GM21723 (cell line): ENCODE measurements at regions not wholly inside any gene's neighbourhood (a gene's known extent, or its start where the extent isn't known, plus 50 kb on each side); places are given as distances from the start of the nearest gene placed in this dataset.
"Not testable (repeated sequence)": the region's sequence is repeated elsewhere in the genome, so short reads cannot be mapped to it uniquely, and the experiment has no call there.

Experiments
- ATAC-seq: cut with Tn5 transposase; IDR thresholded peaks from one replicate; pipeline ENCODE4 v1.9.1; 2021; ENCODE audit warnings: mild to moderate bottlenecking, moderate library complexity; ENCODE audit not compliant: unreplicated experiment

DNA sequence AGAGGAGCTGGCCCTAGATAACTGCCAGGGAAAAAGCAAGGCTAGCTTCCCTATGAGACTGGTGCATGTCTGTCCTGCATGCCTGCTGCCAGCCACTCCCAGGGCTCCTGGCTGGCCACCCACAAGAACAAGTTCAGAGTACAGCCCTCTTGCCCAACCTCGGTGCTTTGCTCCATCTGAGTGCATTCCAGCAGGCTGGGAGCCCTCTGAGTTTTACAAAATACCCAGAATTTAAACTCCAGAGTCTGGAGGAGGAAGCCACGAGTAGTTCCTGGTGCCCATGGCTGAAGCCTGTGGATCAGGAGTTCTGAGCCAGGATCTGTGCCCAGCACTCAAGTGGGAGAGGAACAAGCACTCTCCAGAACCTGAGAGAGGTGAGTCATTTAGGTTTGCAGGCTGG is 111.6 kb downstream of the MAGEE2 start:
- ATAC-seq = no peak

DNA sequence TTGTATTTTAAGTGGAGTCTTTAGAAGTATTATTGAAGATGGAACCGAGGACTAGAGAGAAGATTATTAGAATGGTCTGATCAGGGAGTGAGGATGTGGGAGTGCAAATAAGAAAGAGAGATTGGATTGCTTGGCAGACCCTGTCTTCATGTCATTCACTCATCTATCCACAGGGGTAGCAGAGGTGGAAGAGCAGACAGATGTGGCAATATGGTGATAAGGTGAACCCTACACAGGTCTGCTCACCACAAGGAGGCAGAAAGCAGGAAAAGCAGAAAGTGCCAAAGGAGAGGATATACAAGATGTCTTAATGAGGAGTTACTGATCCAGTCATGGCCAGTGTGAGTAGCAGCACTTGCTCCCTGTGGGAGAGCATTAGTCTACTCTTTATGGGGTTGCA is 129.4 kb downstream of the MAGEE2 start:
- no peak for ATAC-seq

DNA sequence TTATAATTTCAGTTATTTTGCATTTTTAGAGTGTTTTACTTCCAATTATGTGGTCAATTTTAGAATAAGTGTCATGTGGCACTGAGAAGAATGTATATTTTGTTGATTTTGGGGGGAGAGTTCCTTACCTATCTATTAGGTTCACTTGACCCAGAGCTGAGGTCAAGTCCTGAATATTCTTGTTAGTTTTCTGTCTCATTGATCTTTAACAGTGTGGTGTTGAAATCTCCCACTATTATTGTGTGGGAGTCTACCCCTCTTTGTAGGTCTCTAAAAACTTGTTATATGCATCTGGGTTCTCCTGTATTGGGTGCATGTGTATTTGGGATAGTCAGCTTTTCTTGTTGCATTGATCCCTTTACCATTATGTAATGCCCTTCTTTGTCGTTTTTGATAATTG is 127.0 kb upstream of the ZDHHC15 start:
- ATAC-seq = no peak

DNA sequence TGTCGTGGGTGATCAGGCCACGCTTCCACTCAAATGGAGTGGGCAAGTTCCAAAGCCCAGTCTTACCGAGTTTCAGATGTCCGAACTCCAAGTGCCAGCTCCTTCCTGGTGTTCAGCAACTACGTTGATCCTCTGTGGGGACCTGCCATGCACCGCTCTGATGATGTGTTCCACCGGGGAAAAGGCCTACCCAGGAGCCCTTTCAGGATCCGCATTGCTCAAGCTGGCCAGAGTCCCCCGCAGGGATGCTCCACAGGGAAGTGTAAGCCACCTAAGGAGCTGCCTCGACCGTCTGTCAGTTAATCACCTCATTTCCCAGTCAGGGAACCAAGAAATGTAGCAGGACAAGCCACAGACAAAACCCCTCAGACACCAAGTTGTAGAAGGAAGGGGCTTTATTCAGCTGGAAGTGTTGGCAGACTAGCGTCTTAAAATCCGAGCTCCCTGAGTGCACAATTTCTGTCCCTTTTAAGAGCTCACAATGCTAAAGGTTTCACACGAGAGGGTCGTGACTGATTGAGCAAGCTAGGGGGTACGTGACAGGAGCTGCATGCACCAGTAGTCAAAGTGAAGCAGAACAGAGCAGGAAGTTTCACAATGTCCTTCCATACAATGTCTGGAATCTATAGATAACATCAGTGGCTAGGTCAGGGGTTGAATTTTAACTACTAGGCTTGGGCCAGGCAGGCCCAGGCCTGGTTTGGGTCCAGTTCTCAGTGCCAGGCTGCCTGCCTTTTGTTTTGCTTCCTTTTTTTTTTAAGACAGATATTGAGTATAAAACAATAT is 126.2 kb upstream of the ZDHHC15 start:
- ATAC-seq = no peak

DNA sequence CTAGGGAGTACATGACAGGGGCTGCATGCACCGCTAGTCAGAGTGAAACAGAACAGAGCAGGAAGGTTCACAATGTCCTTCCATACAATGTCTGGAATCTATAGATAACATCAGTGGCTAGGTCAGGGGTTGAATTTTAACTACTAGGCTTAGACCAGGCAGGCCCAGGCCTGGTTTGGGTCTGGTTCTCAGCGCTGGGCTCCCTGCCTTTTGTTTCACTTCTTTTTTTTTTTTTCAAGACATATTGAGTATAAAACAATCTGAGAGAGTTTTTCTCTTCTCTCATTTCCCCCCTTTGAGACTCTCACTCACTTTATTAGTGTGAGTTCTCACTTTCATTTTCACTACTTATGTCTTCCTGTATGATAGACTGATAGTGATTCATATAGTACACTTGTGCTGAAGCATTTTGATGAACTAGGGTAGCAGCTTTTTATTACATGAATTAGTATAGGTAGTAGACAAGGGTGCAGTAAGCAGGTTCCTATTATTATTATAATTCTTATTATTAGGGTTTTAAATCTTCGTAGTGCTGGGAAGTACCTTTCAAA is 120.0 kb upstream of the ZDHHC15 start:
- peak; percentile 61 for ATAC-seq

DNA sequence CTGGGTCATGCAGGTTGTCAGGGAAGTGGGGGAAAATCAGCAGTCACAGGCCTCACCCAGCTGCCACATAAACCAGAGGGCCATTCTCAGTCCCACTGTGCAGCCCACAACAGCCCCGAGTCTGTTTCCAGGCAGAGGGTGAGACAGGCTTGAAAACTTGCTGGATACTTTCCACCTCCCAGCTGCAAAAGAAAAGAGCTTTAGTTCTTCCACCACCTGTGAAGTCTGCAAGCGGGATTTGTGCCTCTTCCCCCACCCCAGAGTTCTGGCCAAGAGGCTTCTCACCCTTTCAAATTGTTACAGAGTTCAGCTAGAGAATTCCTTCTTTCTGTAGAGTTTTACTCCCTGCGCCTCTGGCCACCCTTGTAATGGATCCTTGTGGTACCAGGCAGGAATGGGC is 115.5 kb upstream of the ZDHHC15 start:
- no peak for ATAC-seq

DNA sequence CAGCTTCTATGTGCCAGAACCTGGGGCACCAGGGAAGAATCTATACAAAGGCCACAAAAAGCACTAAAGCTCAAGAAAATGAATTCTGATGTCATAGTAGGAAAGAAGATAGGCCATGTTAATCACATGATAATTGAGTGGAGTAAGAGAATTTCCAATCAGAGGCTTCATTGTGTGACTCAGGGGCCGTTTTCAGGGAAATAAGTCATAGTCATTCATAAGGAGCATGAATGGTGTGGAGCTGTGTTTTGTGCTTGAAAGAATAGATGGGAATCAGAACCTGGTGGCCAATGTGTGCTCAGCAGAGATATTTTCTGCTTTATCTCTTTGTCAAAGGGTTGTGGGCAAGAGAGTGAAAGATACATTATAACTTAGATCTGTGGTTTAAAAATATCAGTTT is 102.4 kb upstream of the ZDHHC15 start:
- ATAC-seq = no peak

DNA sequence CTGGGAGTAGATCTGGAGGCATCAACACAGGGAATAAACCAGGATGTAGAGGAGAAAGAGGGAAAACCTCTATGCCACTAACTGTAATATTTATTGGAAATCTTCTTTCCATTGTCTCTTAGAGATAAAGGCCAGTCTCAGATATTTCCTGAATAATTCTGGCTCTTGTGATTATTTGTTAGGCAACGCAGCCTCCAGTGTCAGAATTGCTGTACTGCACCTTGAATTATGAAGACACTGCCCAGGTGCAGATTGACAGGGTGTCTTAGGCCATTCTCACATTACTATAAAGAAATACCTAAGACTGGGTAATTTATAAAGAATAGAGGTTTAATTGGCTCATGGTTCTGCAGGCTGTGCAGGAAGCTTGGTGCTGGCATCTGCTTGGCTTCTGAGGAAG is 100.7 kb upstream of the ZDHHC15 start:
- ATAC-seq = no peak

DNA sequence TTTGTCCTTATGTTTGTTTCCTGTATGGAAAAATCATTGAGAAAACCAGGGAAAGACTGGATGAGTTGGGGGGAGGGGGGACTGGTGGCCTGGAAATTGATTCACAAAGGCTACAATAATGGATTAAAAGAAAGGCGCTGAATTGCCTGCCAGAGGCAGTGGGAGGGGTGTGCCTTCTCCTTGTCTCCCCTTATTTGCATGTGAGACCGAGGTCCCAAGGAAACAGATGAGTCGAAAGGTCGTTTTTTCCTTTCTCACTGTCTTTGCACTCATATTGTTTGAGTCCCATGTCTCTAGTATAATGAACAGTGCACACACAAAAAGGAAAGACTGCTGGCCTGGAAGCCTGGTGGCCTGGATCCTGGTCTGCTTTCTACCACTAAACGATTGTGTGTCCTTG is 86.6 kb upstream of the ZDHHC15 start:
- no peak for ATAC-seq

DNA sequence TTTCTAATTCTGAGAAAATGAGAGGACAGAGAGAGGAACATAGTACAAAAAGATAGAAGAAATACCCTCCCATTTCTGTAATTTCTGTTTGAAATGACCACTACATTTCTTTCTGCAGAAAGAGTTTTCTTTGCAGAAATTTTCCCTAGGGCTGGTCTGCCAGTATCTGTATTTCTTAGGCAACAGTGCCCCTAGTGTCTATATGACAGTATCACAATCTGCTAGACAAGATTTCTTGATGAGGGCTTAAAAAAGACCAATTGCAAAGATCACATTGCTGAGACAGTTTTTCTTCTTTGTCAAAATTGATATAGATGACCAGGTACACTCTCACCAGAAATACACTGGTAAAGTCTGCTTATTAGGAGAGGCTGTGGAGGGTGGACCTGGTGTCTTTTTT is 81.0 kb upstream of the ZDHHC15 start:
- ATAC-seq = no peak

DNA sequence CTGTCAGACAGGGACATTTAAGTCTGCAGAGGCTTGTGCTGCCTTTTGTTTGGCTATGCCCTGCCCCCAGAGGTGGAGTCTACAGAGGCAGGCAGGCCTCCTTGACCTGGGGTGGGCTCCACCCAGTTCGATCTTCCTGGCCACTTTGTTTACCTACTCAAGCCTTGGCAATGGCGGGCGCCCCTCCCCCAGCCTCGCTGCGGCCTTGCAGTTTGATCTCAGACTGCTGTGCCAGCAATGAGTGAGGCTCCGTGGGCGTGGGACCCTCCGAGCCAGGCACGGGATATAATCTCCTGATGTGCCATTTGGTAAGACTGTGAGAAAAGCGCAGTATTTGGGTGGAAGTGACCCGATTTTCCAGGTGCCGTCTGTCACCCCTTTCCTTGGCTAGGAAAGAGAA is 79.2 kb upstream of the ZDHHC15 start:
- ATAC-seq = not testable (repeated sequence)

DNA sequence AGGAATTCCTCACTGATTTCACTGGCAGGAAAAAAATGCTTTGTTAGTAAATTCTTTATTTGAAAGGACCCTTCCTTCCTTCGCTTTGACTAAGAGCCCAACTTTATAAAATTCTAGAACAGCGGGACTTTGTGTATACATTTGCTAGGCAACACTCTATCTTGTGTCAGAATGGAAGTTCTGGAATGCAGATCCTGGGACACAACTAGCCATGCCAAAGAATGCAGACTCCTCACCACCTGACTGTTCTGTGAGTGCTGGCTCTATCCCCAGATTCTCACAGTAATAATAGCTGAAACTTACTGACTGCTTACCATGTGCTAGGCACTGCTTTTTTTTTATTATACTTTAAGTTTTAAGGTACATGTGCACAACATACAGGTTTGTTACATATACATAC is 73.3 kb upstream of the ZDHHC15 start:
- ATAC-seq = no peak

DNA sequence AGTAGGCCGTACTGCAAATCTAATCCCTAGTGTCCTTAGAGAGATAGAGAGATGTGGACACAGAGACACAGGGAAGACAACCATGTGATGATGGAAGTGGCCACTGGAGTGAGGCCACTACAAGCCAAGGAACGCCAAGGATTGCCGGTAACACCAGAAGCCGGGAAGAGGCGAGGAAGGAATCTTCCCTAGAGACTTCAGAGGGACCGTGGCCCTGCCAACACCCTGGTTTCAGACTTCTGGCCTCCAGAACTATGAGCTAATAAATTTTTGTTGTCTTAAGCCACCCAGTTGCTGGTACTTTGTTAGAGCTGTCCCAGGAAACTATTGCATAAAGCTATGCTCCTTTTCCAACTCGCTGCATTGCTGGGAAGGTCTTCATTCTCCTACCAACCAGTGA is 70.3 kb upstream of the ZDHHC15 start:
- ATAC-seq = not testable (repeated sequence)

DNA sequence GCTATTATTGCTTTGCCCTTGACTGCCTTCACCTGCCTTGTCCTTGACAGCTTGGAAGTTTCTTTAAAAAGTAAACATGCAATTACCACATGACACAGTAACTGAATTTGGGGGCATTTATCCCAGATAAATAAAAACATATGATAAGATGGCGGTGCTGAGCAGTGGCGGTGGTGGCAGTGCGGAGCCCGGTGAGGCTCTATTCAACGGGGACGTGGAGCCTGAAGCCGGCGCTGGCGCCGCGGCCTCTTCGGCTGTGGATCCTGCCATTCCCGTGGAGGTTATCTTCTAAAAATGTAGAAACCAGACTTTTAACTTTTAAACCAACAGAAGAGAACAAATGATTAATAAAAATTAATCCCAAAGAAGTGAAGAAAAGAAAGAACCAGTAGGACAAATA is 59.7 kb upstream of the ZDHHC15 start:
- ATAC-seq = no peak
